ENCODE measurements at regions not wholly inside any gene's neighbourhood (a gene's known extent, or its start where the extent isn't known, plus 50 kb on each side); places are given as distances from the start of the nearest gene placed in this dataset.
"Not testable (repeated sequence)": the region's sequence is repeated elsewhere in the genome, so short reads cannot be mapped to it uniquely, and the experiment has no call there.

DNA sequence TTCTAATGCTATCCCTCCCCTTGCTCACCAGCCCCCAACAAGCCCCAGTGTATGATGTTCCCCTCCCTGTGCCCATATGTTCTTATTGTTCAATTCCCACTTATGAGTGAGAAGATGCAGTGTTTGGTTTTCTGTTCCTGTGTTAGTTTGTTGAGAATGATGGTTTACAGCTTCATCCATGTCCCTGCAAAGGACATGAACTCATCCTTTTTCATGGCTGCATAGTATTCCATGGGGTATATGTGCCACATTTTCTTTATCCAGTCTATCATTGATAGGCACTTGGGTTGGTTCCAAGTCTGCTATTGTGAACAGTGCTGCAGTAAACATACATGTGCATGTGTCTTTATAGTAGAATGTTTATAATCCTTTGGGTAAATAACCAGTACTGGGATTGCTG is 480.2 kb upstream of the PTCHD4 start:
- not testable (repeated sequence) for DNase-seq

DNA sequence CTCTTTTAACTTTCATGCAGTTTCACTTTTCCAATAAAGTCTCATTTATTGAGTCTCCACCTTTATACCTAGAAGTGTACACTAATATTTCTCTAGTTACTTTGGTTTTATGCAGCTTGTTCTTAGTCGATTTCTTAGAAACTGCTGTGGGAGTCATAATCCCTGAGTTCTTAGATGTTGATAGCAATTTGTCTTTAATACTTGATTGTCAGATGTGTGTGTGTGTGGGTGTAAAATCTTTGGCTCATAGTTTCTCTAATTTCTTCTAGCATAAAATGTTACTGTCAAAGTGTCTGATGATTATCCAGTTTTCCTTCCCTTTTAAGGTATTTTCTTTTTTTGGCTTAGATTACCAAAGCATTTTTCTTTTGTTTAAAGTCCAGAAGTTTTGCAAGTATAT is 473.8 kb upstream of the PTCHD4 start:
- DNase-seq, result no peak

DNA sequence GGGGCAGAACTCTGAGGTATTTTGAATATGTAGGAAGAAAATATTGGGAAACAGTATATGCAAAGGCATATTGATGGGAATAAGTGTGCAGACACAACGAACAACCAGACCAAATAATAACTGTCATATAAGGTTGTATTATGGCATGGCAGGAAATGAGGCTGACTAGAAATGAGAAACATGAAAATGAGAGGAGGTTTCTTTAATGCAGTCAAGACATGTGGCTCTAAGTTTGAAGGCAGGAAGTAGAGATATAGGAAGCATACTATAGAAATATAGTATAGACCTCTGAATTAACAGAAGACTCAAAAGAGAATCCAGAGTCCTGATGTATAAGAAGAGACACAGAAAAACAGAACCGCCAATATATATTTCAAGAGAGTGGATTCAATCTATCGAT is 459.7 kb upstream of the PTCHD4 start:
- no peak for DNase-seq

DNA sequence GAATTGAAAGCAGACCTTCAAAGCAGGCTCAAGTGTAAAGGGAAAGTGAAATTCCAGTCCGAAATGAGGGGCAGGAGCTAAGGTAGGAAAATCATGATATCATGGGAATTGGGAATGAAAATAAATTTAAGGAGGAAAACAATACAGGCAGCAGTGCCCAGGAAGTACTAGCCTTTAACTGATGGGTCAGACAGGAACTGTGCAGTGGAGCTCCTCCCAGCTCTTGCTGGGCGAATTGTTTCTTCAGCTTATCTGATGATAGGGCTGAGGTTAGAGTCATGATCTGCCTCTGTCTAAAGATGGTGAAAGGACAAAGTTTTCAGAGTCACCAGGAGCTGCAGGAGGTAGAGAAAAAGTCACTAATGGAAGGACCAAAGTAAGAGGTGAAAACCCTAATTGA is 457.9 kb upstream of the PTCHD4 start:
- no peak for DNase-seq

DNA sequence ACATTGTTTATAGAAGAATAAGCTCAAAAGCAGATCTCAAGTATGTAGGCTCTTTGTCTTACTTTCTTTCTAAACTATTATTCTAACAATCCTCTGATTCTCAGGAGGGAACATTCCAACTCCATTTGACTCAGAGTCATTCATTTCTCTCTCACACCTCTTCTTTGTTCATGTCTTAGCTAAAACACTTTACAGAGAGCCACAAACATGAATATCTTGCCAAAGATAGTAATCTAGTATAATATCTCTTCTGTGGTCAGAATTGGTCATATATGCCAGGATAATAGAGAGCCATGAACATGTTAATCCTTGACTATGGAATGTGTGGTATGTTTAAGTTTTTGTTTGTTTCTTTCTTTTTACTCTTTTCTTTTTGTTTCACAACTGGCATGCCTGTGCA is 456.0 kb upstream of the PTCHD4 start:
- no peak for DNase-seq

DNA sequence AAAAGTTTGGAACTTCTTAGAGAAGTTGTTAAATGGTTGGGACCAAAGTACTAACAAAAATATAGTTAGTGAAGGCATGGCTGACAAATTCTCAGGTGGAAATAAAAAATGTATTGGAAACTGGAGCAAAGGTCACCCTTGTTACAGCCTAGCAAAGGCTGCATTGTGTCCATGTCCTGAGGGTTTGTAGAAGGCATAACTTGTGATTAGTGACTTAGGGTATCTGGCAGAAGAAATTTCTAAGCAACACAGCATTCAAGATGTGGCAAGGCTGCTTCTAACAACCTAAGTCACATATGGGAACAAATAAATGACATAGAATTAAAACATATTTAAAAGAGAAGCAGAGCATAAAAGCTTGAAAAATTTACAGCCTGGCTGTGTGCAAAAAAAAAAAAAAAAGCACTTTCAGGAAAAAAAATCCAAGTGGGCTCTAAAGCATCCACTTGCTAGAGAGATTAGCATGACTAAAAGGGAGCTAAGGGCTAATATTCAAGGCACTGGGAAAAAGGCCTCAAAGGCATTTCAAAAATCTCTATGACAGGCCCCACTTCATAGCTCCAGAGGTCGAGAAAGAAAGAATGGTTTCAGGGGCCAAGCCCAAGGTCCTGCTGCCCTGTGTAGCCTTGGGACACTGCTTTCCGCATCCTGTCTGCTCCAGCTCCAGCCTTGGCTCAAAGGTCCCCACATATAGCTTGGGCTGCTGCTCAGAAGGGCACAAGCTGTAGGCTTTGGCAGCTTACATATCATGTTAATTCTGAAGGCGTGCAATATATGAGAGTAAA is 453.2 kb upstream of the PTCHD4 start:
- DNase-seq, result no peak

DNA sequence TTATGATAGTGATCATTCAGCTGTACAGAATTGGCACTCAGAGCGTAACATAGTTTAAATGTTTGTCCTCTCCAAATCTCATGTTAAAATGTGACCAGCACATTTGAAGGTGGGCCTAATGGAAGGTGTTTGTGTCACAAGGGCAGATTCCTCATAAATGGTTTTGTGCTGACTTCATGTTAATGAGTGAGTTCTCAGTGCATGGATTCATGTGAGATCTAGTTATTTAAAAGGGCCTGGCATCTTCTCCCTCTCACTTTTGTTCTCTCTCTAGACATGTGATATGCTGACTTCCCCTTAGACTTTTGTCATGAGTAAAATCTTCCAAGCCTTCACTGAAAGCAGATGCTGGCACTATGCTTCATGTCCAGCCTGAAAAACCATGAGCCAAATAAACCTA is 452.4 kb upstream of the PTCHD4 start:
- DNase-seq, result no peak

DNA sequence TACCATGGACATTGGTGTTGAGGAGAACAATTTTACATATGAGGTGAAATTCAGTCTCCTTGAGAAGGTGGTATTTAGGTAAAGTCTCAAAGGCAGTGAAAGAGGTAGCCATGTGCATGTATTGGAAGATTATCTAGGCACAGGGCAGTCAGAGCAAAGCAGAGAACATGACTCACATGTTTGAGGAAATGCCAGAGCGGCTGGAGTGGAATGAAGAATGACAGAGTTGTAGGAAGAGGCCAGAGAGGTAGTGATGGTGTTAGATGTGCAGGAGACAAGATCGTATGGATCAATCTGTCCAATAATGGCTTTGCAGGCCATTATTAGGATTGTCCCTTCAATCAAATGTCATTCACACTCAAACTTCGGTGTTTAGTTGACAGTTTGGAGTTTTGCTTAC is 449.4 kb upstream of the PTCHD4 start:
- DNase-seq, result no peak

DNA sequence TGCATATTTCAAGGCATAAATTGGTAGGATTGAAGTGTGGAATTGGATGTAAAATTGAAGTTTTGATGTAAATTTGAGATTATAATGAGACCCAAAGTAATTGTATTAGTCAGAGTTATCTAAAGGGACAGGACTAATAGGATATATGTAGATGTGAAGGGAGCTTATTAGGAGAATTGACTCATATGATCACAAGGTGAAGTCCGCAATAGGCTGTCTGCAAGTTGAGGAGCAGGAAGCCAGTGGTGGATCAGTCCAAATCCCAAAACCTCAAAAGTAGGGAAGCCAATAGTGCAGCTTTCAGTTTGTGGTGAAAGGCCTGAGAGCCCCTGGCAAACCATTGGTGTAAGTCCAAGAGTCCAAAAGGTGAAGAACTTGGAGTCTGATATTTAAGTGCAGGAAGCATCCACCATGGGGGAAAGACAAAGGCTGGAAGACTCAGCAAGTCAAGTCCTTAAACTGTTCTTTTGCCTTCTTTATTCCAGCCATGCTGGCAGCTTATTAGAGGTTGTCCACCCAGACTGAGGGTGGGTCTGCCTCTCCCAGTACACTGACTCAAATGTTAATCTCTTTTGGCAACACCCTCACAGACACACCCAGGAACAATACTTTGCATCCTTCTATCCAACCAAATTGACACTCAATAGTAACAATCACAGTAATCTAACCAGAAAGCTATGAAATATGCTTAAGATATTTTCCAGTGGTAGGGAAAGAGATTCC is 442.6 kb upstream of the PTCHD4 start:
- DNase-seq, result no peak

DNA sequence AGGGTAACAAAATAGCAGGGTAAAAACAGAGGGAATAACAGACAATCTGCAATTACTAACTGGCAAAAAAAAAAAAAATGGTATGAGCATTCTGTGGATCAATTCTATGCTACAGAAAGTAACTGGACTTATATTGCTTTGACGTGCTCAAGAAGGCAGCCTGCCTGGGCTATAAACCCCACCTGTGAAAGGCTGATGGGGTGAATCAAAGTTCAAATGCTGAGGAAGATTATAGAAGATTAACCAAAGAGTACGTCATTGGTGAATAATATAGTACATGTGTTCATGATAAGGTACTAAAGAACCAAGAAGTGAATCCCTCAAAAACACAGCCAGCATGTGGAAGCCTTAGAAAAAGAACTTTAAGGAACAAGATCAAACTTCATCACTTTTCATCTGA is 441.9 kb upstream of the PTCHD4 start:
- no peak for DNase-seq

DNA sequence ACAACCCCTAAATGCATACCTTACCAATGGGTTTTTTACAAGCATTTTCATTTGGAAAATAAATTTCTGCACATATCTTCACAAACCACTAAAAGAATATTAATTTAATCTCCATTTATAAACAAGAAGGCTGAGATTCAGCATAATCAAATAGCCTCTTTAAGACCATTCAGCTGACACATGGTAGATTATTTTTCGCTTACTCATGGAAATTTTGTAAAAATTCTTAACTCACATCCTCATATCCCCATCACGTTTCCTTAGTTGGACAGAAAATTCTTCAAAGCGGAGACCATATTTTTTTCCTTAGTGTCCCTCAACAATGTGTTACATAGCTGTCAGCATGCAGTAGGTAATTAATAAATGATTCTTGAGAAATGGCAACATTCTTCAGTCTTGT is 439.6 kb upstream of the PTCHD4 start:
- no peak for DNase-seq

DNA sequence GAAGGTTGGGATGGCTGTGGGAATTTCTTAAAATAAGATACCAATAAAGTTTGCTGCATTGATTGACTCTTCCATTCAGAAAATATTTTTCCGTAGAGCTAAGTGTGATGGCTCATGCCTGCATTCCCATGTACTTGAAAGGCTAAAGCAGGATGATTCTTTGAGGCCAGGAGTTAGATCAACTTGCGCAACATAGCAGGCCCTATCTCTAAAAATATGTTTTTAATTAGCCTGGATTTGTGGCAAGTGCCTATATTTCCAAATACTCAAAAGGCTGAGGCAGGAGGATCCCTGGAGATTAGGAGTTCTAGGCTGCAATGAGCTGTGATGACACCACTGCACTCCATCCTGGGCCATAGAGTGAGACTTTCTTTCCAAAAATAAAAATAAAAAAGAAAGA is 431.2 kb upstream of the PTCHD4 start:
- no peak for DNase-seq

DNA sequence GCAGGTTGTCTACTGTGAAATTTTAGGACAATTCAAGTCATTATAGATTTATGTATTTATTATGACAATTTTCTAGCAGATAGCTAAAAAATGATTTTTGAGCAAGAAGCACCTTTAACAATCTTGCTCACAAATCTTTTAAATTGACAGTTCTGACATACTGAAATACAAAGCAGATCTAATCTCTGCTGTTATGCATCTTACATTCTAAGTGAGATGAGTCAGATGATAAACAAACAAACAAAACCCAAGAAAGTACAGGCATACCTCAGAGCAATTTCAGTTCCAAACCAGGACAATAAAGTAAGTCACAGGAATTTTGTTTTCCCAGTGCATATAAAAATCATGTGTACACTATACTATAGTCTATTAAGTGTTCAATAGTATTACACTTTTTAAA is 430.7 kb upstream of the PTCHD4 start:
- no peak for DNase-seq

DNA sequence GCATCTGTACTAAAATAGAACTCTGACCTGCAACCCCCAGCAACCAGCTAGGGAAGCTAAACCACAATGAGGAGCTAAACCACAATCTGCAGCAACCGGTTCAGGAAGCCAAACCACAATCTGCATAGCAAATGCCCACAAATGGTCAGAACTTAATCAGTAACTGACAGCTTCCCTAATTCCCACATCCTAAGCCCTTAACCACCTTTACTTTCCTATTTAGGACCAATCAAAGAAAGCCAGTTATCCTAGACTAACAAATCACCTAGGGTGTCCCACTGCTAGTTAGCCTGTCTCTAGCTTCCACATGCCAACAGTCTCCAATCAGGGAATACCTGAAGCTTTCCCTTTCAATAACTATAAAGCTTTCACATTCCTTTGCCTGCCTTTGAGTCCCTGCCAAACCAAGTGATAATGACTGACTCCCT is 424.6 kb upstream of the PTCHD4 start:
- DNase-seq, result no peak

DNA sequence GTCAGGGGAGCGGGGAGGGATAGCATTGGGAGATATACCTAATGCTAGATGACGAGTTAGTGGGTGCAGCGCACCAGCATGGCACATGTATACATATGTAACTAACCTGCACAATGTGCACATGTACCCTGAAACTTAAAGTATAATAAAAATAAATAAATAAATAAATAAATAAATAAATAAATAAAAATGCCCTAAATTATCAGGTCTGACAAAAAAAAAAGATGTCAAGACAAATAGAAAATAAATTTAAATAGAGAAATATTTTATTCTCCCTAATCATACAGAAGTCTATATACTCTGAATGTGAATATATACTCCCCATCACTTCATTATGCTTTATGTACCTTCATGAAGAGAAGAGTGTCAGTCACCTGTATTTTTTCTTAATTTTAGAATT is 420.0 kb upstream of the PTCHD4 start:
- DNase-seq, result not testable (repeated sequence)

DNA sequence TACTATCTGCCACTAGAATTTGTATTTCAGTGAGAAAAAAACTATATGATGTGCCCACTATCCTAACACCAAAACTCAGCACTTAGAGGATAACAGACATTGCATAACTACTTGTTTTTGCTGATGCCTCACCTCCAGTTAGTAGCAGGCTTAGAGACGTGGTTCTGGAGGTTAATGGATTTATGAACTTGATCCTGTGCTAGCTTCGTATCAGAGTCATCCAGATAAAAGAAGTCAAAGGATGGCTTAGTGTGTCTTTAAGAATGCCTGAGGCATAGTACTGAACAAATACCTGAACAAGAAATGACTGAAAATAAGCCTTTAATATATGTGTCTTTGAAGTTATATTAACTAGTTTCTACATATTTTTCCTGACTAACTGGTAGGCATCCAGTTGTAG is 414.9 kb upstream of the PTCHD4 start:
- no peak for DNase-seq

DNA sequence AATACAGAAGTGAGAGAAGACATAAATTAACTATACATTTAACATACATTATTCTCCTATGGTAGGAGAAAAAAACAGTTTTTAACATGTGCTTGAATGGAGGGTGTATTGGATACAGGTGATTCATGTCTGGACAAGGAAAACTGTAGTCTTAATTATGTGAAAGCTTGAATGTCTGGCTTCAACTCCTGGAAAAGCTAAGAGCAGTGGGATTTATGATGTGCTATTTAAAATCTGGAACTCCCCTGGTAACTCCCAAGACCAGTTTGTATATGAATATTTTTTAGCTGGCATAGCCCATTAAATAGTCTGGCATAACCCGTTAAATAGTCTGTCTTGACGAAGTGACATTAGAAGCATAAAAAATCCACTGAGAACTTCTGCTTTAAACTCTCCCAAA is 410.0 kb upstream of the PTCHD4 start:
- DNase-seq, result no peak

DNA sequence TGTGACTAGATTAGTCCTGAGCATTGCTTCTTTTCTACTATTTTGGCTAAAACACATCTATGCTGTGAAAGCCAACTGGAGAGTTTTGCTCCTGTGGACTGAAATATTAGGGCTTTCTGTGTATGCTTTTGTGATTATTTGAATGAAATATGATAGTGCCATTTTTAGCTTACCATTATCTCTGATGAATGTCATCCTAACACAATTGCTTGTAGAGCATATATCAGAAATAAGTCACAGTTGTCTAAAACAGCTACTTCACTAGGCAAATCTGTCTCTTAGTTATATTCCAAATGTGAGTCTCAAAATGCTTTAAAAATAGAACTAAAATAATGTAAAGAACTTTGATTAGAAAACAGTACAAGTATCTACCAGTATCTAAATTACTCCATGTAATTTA is 401.4 kb upstream of the PTCHD4 start:
- no peak for DNase-seq

DNA sequence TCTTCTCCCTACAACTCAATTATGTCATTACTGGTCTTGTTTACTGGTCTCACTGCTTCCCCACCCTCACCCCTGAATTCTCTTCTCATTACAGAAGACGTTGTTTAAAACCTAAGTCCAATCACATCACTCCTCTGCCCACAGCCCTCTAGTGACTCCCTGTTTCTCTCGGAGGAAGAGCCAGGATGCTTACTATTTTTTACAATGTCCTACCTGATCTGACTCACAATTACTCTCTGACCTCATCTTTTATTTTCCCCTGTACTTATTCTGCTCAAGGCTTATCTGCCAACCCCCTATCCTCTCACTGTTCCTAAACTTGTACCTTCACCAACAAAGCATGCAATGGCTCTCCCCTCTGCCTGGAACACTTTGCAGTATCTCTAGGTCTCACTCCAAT is 400.4 kb upstream of the PTCHD4 start:
- no peak for DNase-seq

DNA sequence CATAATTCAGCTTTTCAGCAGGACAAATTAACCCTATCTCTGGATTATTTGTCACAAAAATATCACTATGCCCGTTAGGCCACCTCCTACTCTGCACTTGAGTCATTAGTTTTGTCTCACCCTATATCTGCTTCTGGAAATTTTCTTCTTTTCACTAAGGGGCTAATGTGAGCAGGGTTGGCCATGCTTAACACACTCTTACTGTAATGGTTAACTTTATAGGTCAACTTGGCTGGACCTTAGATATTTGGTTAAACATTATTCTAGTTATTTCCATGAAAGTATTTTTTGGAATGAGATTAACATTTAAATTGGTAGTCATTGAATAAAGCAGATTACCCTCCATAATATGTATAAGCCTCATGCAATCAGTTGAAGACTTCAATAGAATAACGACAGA is 394.6 kb upstream of the PTCHD4 start:
- DNase-seq, result no peak

DNA sequence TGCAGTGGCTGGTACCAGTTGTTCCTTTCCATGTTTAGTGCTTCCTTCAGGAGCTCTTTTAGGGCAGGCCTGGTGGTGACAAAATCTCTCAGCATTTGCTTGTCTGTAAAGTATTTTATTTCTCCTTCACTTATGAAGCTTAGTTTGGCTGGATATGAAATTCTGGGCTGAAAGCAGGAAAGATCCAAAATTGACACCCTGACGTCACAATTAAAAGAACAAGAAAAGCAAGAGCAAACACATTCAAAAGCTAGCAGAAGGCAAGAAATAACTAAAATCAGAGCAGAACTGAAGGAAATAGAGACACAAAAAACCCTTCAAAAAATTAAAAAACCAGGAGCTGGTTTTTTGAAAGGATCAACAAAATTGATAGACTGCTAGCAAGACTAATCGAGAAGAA is 382.4 kb upstream of the PTCHD4 start:
- DNase-seq, result not testable (repeated sequence)

DNA sequence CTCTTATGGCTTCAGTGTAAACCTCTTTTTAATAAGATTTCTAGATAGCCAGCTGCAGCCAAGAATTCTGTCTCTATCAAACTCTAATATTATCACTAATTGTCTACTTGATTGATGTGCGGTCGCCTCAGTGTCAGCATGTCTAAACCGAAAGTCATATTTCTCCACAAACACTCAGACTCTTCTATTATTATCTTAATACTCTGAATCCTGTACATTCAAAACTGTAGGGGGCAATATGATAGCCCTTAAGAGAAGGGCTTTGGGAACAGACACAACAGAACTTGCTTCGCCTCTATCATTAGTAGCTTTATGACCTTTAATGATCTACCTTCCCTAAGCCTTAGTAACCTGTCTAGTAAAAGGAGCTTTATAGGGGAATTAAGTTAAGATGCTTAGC is 379.7 kb upstream of the PTCHD4 start:
- no peak for DNase-seq

DNA sequence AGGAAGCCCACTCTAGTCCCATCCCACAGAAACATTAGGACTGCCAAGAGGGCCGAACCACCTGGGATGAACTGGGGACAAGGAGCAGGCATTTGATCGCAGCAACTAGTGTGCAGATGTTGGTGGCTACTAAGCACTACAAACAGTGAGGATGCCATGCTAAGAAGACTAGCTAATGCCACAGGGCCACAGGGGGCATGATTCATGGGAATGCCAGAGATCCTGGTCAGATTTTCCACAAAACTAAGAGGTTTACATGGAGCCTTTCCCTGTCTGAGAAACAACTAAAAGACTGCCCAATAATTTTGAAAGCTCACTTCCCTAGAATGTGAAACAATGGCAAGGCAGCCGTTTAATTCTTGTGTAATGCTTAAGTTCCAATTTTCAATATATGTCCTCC is 375.9 kb upstream of the PTCHD4 start:
- DNase-seq, result no peak

DNA sequence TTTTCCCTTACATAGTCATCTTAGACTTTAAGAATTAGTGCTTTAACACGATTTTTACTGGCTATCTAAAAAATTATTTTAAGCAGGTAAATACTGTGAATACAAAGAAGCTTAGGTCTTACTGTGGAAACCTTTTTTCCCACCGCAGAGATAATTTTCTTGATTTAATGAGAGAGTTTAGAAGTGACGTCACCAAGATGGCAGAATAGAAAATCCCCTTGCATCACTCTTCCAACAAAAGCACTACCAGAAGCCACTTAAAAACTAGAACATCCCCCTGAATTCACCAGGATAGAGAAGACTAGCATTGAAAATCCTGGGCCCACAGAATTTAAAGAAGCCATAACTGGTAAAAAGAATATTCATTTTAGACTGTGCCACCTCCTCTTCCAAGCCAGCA is 375.4 kb upstream of the PTCHD4 start:
- no peak for DNase-seq

DNA sequence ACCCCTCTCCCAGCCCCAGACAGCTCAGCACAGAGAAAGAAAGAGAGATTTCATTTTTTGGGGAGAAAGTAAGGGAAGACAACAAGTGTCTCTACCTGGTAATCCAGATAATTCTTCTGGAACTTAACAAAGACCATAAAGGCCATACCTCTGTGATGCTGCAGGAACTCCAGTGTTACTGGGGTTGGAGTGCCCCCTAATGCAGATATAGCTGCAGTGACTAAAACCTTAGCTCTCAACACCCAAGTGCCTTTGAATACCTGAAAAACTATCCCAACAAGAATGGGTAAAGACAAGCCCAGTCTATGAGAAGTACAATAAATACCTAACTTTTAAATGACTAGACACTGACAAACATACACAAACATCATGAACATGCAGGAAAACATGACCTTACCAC is 365.3 kb upstream of the PTCHD4 start:
- peak; percentile 54 for DNase-seq
